ENCODE measurements at regions not wholly inside any gene's neighbourhood (a gene's known extent, or its start where the extent isn't known, plus 50 kb on each side); places are given as distances from the start of the nearest gene placed in this dataset.

- DNase-seq: no peak
- POLR2A ChIA-PET (ENCODE audit: unreplicated experiment): no interaction called here
- H4K8ac ChIP-seq (ENCODE audit: low read depth in 2 of 2, low read length in 2 of 2): no peak overlapping the region
- dilution Hi-C loops (cut with HindIII; ENCODE audit: low sequenced_read_pairs, unreplicated experiment) (no loop called here), in situ Hi-C loops (cut with MboI; ENCODE audit: low sequenced_read_pairs) (no loop called here), intact Hi-C loops (cut with micrococcal nuclease) (no loop called here)
- no peak overlapping the region for H2BK120ac ChIP-seq (ENCODE audit: low read depth, low read length)
- no peaks in the 10 kb centered on the region; the same call in 1 of the 2 replicates for H3K4me1 ChIP-seq (ENCODE audit: control insufficient read depth, insufficient read depth, low read length)
- no peak overlapping the region for H4K91ac ChIP-seq (ENCODE audit: insufficient read depth, low read depth, low read length)
- CTCF ChIA-PET: no interaction called here
- no peak overlapping the region for H3K9ac ChIP-seq (ENCODE audit: low read depth, low read length)
- no peaks in the 10 kb centered on the region for H3K9me3 ChIP-seq (ENCODE audit: control insufficient read depth, insufficient read depth, low read length)
- no peak for ATAC-seq (ENCODE audit: low read depth)
- H3K4me3 ChIP-seq (ENCODE audit: insufficient read depth, low read depth, low read length): no peak overlapping the region
- H2BK15ac ChIP-seq (ENCODE audit: low read depth, low read length): no peak overlapping the region
- H3K4me2 ChIP-seq (ENCODE audit: low read depth, low read length): no peak overlapping the region
- H4K20me1 ChIP-seq (ENCODE audit: insufficient read depth, low read length): no peaks in the 10 kb centered on the region
- no peak overlapping the region for H3K14ac ChIP-seq (replicated peaks; ENCODE audit: low read depth, low read length)
- no peak overlapping the region for H2AK9ac ChIP-seq (replicated peaks; ENCODE audit: low read depth, low read length, poor library complexity)
- no peak overlapping the region for H4K5ac ChIP-seq (ENCODE audit: low read depth, low read length)
- no peak overlapping the region for H2AK5ac ChIP-seq (ENCODE audit: low read depth, low read length)
- WGBS, 2 experiments (ENCODE audit: extremely low coverage in 2 of 2, insufficient read length in 1 of 2): no CpG with 5 or more reads among the region's 5 CpGs
- H2BK20ac ChIP-seq (ENCODE audit: low read depth, low read length): no peak overlapping the region
- H3K9me1 ChIP-seq (ENCODE audit: insufficient read depth, low read length): no peaks in the 10 kb centered on the region
- no TSS peak for BruUV-seq (replicated peaks)
- no peak overlapping the region for H2AFZ ChIP-seq (replicated peaks; ENCODE audit: low read length, poor library complexity)
- no peaks in the 10 kb centered on the region for H3K36me3 ChIP-seq (ENCODE audit: control insufficient read depth, insufficient read depth, low read length)
- no peak for TF ChIP-seq MXI1 (IDR thresholded peaks at IDR 0.05; ENCODE audit: borderline replicate concordance, low read depth, low read length)
- no peak overlapping the region for H3K27ac ChIP-seq (ENCODE audit: insufficient read depth, low read length)
- H3K27me3 ChIP-seq (ENCODE audit: control insufficient read depth, insufficient read depth, low read length): peaks cover 6% of the 10 kb centered on the region; the same call in 1 of the 2 replicates
- no peaks in the 10 kb centered on the region for H3K79me1 ChIP-seq (ENCODE audit: low read depth in 1 of 2, low read length in 2 of 2)
- H2BK5ac ChIP-seq (ENCODE audit: low read depth, low read length, poor library complexity, severe bottlenecking): no peak overlapping the region
- no peak overlapping the region for H3K4ac ChIP-seq (ENCODE audit: low read depth, low read length)
- no peak overlapping the region for H3K18ac ChIP-seq (ENCODE audit: low read depth, low read length)
- no peak overlapping the region for H3K56ac ChIP-seq (ENCODE audit: extremely low read depth, insufficient read depth, low read length)
- no peak overlapping the region for H3K23ac ChIP-seq (ENCODE audit: low read depth, low read length)
Observed at GRCh38 chr20:23242556-23243180, 107.9 kb upstream of the NXT1 start.
